IMR-90 (cell line): ENCODE measurements at regions not wholly inside any gene's neighbourhood (a gene's known extent, or its start where the extent isn't known, plus 50 kb on each side); places are given as distances from the start of the nearest gene placed in this dataset.

Experiments used
- ATAC-seq: fragments of 200-7000 bp; cut with Tn5 transposase; 2 replicates; pipeline ENCODE4 v1.9.1; 2020; ENCODE audit warnings: low read depth, mild to moderate bottlenecking, moderate library complexity
- BruUV-seq: library from RNA; stranded (reverse); fragments of 400-500 nt; replicated peaks from 2 replicates; lab custom pipeline; 2021; lab: Mats Ljungman, UMichigan
- CTCF ChIA-PET: fragments of 300-600 bp; formaldehyde crosslinking; extraction: SDS; loops from one replicate; lab custom pipeline; 2021; ENCODE audit warnings: antibody characterized with exemption; lab: Yijun Ruan, JAX
- POLR2A ChIA-PET: fragments of 300-600 bp; sonication (Branson Sonifier 250); formaldehyde crosslinking; loops from one replicate; lab custom pipeline; 2022; ENCODE audit warnings: antibody characterized with exemption; ENCODE audit not compliant: unreplicated experiment; lab: Charles Lee
- DNase-seq: peaks from one replicate; pipeline ENCODE4 v3.0.0; 2013
- H2AFZ ChIP-seq: replicated peaks from 2 replicates; pipeline ENCODE3; 2013; ENCODE audit warnings: low read length, mild to moderate bottlenecking; ENCODE audit not compliant: poor library complexity
- H2AK5ac ChIP-seq: 2 replicates; pipeline ENCODE4 v1.6.1; 2013; ENCODE audit warnings: low read depth, low read length, inconsistent platforms
- H2AK9ac ChIP-seq: replicated peaks from 2 replicates; pipeline ENCODE3; 2013; ENCODE audit warnings: mild to moderate bottlenecking, low read depth, low read length, moderate library complexity; ENCODE audit not compliant: poor library complexity
- H2BK120ac ChIP-seq: 2 replicates; pipeline ENCODE4 v1.6.1; 2013; ENCODE audit warnings: low read depth, low read length, inconsistent platforms
- H2BK15ac ChIP-seq: 3 replicates; pipeline ENCODE4 v1.6.1; 2013; ENCODE audit warnings: low read depth, low read length, inconsistent platforms
- H2BK20ac ChIP-seq: 2 replicates; pipeline ENCODE4 v1.6.1; 2013; ENCODE audit warnings: low read depth, mild to moderate bottlenecking, inconsistent platforms, low read length, moderate library complexity
- H2BK5ac ChIP-seq: 2 replicates; pipeline ENCODE4 v1.6.1; 2013; ENCODE audit warnings: mild to moderate bottlenecking, low read depth, low read length, inconsistent platforms; ENCODE audit not compliant: poor library complexity, severe bottlenecking
- H3K14ac ChIP-seq: replicated peaks from 2 replicates; pipeline ENCODE4 v1.6.1; 2013; ENCODE audit warnings: low read depth, low read length, inconsistent platforms
- H3K18ac ChIP-seq: 2 replicates; pipeline ENCODE4 v1.6.1; 2013; ENCODE audit warnings: low read depth, low read length, control low read depth
- H3K23ac ChIP-seq: 2 replicates; pipeline ENCODE4 v1.6.1; 2013; ENCODE audit warnings: low read depth, low read length, inconsistent platforms
- H3K27ac ChIP-seq: 2 replicates; pipeline ENCODE4 v1.5.1; 2013; ENCODE audit warnings: mild to moderate bottlenecking, control low read depth, low read length; ENCODE audit not compliant: insufficient read depth
- H3K27me3 ChIP-seq: 2 replicates; pipeline ENCODE4 v1.6.1; 2013; ENCODE audit warnings: low read length; ENCODE audit not compliant: control insufficient read depth, insufficient read depth
- H3K36me3 ChIP-seq: 2 replicates; pipeline ENCODE4 v1.6.1; 2013; ENCODE audit warnings: low read length, mixed read lengths; ENCODE audit not compliant: control insufficient read depth, insufficient read depth
- H3K4ac ChIP-seq: 2 replicates; pipeline ENCODE4 v1.6.1; 2013; ENCODE audit warnings: low read depth, low read length, inconsistent platforms
- H3K4me1 ChIP-seq: 2 replicates; pipeline ENCODE4 v1.6.1; 2013; ENCODE audit warnings: low read length, mixed read lengths; ENCODE audit not compliant: control insufficient read depth, insufficient read depth
- H3K4me2 ChIP-seq: 2 replicates; pipeline ENCODE4 v1.6.1; 2013; ENCODE audit warnings: low read depth, mild to moderate bottlenecking, control low read depth, low read length, moderate library complexity
- H3K4me3 ChIP-seq: 2 replicates; pipeline ENCODE4 v1.5.1; 2013; ENCODE audit warnings: low read depth, mild to moderate bottlenecking, control low read depth, low read length, moderate library complexity; ENCODE audit not compliant: insufficient read depth
- H3K56ac ChIP-seq: 2 replicates; pipeline ENCODE4 v1.6.1; 2013; ENCODE audit warnings: low read length, inconsistent platforms; ENCODE audit not compliant: insufficient read depth; ENCODE audit errors: extremely low read depth
- H3K79me1 ChIP-seq, 2 experiments: 2 replicates each; pipeline ENCODE4 v1.6.1; 2013; ENCODE audit warnings: low read length in 2 of 2, inconsistent platforms in 1 of 2, low read depth in 1 of 2
- H3K9ac ChIP-seq: 2 replicates; pipeline ENCODE4 v1.6.1; 2013; ENCODE audit warnings: low read depth, low read length, control low read depth
- H3K9me1 ChIP-seq: 2 replicates; pipeline ENCODE4 v1.6.1; 2013; ENCODE audit warnings: low read length, inconsistent platforms; ENCODE audit not compliant: insufficient read depth
- H3K9me3 ChIP-seq: 2 replicates; pipeline ENCODE4 v1.6.1; 2013; ENCODE audit warnings: low read length; ENCODE audit not compliant: control insufficient read depth, insufficient read depth
- H4K20me1 ChIP-seq: 2 replicates; pipeline ENCODE4 v1.6.1; 2013; ENCODE audit warnings: low read length, inconsistent platforms; ENCODE audit not compliant: insufficient read depth
- H4K5ac ChIP-seq: 2 replicates; pipeline ENCODE4 v1.6.1; 2013; ENCODE audit warnings: mild to moderate bottlenecking, low read depth, low read length, control low read depth
- H4K8ac ChIP-seq, 2 experiments: 2 replicates each; pipeline ENCODE4 v1.6.1; 2013; ENCODE audit warnings: low read depth in 2 of 2, low read length in 2 of 2, control low read depth in 1 of 2, inconsistent platforms in 1 of 2
- H4K91ac ChIP-seq: 2 replicates; pipeline ENCODE4 v1.6.1; 2013; ENCODE audit warnings: low read depth, low read length, inconsistent platforms; ENCODE audit not compliant: insufficient read depth
- BHLHE40 ChIP-seq: fragments of 150-350 bp; IDR thresholded peaks from 2 replicates; pipeline ENCODE4 v1.6.1; 2016; ENCODE audit warnings: mild to moderate bottlenecking, low read depth, low read length
- CEBPB ChIP-seq: IDR thresholded peaks from 2 replicates; pipeline ENCODE4 v1.6.1; 2012; ENCODE audit warnings: low read depth, low read length, improper control_type of control experiment
- CHD1 ChIP-seq: IDR thresholded peaks from 2 replicates; pipeline ENCODE4 v1.6.1; 2012; ENCODE audit warnings: low read depth, low read length, improper control_type of control experiment
- FOS ChIP-seq: fragments of 150-350 bp; IDR thresholded peaks from 2 replicates; pipeline ENCODE4 v1.6.1; 2016; ENCODE audit warnings: low read depth, low read length
- MAFK ChIP-seq: IDR thresholded peaks from 2 replicates; pipeline ENCODE4 v1.6.1; 2012; ENCODE audit warnings: low read depth, low read length, improper control_type of control experiment
- MAZ ChIP-seq: IDR thresholded peaks from 2 replicates; pipeline ENCODE4 v1.6.1; 2012; ENCODE audit warnings: low read depth, mild to moderate bottlenecking, low read length, improper control_type of control experiment, moderate library complexity, borderline replicate concordance
- MXI1 ChIP-seq: IDR thresholded peaks from 2 replicates; pipeline ENCODE4 v1.6.1; 2012; ENCODE audit warnings: low read depth, mild to moderate bottlenecking, low read length, moderate library complexity, borderline replicate concordance
- NFE2L2 ChIP-seq: fragments of 150-350 bp; IDR thresholded peaks from 2 replicates; pipeline ENCODE4 v1.6.1; 2016; ENCODE audit warnings: low read depth, mild to moderate bottlenecking, low read length
- POLR2A ChIP-seq: IDR thresholded peaks from 2 replicates; pipeline ENCODE4 v1.6.1; 2012; ENCODE audit warnings: mild to moderate bottlenecking, low read depth, low read length
- RAD21 ChIP-seq: IDR thresholded peaks from 2 replicates; pipeline ENCODE4 v1.6.1; 2012; ENCODE audit warnings: low read length, improper control_type of control experiment
- RCOR1 ChIP-seq: IDR thresholded peaks from 2 replicates; pipeline ENCODE4 v1.6.1; 2012; ENCODE audit warnings: mild to moderate bottlenecking, low read length, improper control_type of control experiment; ENCODE audit not compliant: insufficient replicate concordance
- RFX5 ChIP-seq: IDR thresholded peaks from 2 replicates; pipeline ENCODE4 v1.8.0; 2012; ENCODE audit warnings: low read depth, mild to moderate bottlenecking, low read length, moderate library complexity
- SMC3 ChIP-seq: fragments of 150-350 bp; IDR thresholded peaks from 2 replicates; pipeline ENCODE4 v1.6.1; 2016; ENCODE audit warnings: low read depth, mild to moderate bottlenecking, antibody characterized with exemption, low read length, moderate library complexity
- WGBS, 2 experiments: methylation state at CpG; one replicate each; pipeline versions ENCODE4 v1.1.5 to v1.1.7; 2013; ENCODE audit warnings: missing lambda C conversion rate in 2 of 2; ENCODE audit not compliant: insufficient read length in 1 of 2; ENCODE audit errors: extremely low coverage in 2 of 2; 5-methylcytosine and 5-hydroxymethylcytosine counted together
- dilution Hi-C: fragments of 300-500 bp; cut with HindIII; formaldehyde crosslinking; loops from one replicate; pipeline ENCODE4 v1.14.3; 2018; ENCODE audit warnings: low sequenced_read_pairs; ENCODE audit not compliant: unreplicated experiment
- in situ Hi-C: fragments of 300-500 bp; cut with MboI; formaldehyde crosslinking; loops from 3 replicates; pipeline ENCODE4 v1.14.3; 2019; ENCODE audit warnings: low sequenced_read_pairs, inconsistent platforms, mixed read lengths
- intact Hi-C: fragments of 100-400 bp; cut with micrococcal nuclease; formaldehyde crosslinking; loops from 2 replicates; pipeline ENCODE4 v1.10.0; 2022
- TF ChIP-seq, protein P1 (sequence below): fragments of 150-350 bp; IDR thresholded peaks from 2 replicates; pipeline ENCODE4 v1.6.1; 2016; ENCODE audit warnings: low read depth, mild to moderate bottlenecking, low read length, moderate library complexity, borderline replicate concordance
- TF ChIP-seq, protein P2 (sequence below): conservative IDR thresholded peaks from 2 replicates; pipeline ENCODE4 v1.5.1; 2012; ENCODE audit warnings: mild to moderate bottlenecking, low read depth, low read length, improper control_type of control experiment
- TF ChIP-seq, protein P3 (sequence below): fragments of 150-350 bp; IDR thresholded peaks from 2 replicates; pipeline ENCODE4 v1.6.1; 2017; ENCODE audit warnings: mild to moderate bottlenecking, antibody characterized with exemption, low read length, low read depth

DNA sequence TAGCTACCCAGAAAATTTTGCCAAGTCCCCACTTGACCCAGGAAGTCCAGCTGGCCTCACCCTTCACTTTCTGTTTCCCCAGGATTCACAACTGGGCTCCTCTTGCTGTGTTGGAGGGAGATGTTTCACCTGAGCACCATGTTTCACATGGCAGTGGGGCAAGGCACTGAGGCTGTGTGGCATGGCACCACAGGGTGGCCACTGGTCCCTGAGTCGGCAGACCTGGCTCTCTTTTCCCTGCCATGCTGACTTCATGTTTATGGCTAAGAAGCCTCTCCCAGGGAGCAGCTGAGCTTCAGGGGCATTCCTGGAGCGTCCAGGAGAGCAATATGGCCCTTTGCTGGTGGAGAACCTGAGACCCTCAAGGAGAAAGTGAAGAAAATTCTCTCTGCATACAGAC is 266.9 kb downstream of the RPS24 start:
- in situ Hi-C loops (loop anchor here (10.0 kb wide), 1 partner anchor 256 kb away; no protein-coding TSS in a partner anchor), intact Hi-C loops (loop anchor here (5.0 to 10.0 kb wide), 3 partner anchors 88 to 674 kb away; no protein-coding TSS in a partner anchor), dilution Hi-C loops (no loop called here)
- Histone ChIP-seq H3K18ac (no peak overlapping the region), H3K4me1 (peaks cover 3% of the 10 kb centered on the region; the same call in 1 of the 2 replicates), H3K23ac (no peak overlapping the region), H3K4ac (no peak overlapping the region), H3K36me3 (no peaks in the 10 kb centered on the region), H3K56ac (no peak overlapping the region), H3K9me3 (no peaks in the 10 kb centered on the region; the same call in 1 of the 2 replicates), H2AFZ (no peak overlapping the region), H3K4me3 (no peak overlapping the region), H3K27me3 (0 out of 2 replicates have a peak, but pooled peaks cover under 1% of the 10 kb centered on the region), H2BK20ac (no peak overlapping the region), H2BK15ac (no peak overlapping the region), H2BK120ac (no peak overlapping the region), H2BK5ac (no peak overlapping the region), H3K4me2 (no peak overlapping the region), H2AK9ac (no peak overlapping the region), H4K20me1 (no peaks in the 10 kb centered on the region; the same call in 1 of the 2 replicates), H2AK5ac (no peak overlapping the region), H4K5ac (no peak overlapping the region), H3K79me1 (no peaks in the 10 kb centered on the region), H3K14ac (no peak overlapping the region), H4K8ac (no peak overlapping the region), H4K91ac (no peak overlapping the region), H3K9me1 (peaks cover 10% of the 10 kb centered on the region), H3K9ac (no peak overlapping the region), H3K27ac (no peak overlapping the region)
- POLR2A ChIA-PET = no interaction called here
- DNase-seq = no peak
- CTCF ChIA-PET = interaction anchor here (0.8 kb wide), 1 partner anchor 9 kb away, joined by 3 read pairs; no protein-coding TSS in a partner anchor
- 100% methylated on average over 1 of the region's 2 CpGs; no CpG with 5 or more reads in 1 of the 2 experiments for WGBS, 2 experiments
- ATAC-seq = no peak
- TF ChIP-seq MAZ = no peak
- no peak for TF ChIP-seq CEBPB
- TF ChIP-seq, protein P1, sequence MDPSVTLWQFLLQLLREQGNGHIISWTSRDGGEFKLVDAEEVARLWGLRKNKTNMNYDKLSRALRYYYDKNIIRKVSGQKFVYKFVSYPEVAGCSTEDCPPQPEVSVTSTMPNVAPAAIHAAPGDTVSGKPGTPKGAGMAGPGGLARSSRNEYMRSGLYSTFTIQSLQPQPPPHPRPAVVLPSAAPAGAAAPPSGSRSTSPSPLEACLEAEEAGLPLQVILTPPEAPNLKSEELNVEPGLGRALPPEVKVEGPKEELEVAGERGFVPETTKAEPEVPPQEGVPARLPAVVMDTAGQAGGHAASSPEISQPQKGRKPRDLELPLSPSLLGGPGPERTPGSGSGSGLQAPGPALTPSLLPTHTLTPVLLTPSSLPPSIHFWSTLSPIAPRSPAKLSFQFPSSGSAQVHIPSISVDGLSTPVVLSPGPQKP = no peak
- TF ChIP-seq NFE2L2 = no peak
- no peak for TF ChIP-seq POLR2A
- TF ChIP-seq RAD21 = no peak
- TF ChIP-seq RCOR1 = no peak
- TF ChIP-seq MAFK = no peak
- no peak for TF ChIP-seq FOS
- TF ChIP-seq, protein P2, sequence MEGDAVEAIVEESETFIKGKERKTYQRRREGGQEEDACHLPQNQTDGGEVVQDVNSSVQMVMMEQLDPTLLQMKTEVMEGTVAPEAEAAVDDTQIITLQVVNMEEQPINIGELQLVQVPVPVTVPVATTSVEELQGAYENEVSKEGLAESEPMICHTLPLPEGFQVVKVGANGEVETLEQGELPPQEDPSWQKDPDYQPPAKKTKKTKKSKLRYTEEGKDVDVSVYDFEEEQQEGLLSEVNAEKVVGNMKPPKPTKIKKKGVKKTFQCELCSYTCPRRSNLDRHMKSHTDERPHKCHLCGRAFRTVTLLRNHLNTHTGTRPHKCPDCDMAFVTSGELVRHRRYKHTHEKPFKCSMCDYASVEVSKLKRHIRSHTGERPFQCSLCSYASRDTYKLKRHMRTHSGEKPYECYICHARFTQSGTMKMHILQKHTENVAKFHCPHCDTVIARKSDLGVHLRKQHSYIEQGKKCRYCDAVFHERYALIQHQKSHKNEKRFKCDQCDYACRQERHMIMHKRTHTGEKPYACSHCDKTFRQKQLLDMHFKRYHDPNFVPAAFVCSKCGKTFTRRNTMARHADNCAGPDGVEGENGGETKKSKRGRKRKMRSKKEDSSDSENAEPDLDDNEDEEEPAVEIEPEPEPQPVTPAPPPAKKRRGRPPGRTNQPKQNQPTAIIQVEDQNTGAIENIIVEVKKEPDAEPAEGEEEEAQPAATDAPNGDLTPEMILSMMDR = no peak
- TF ChIP-seq CHD1 = no peak
- TF ChIP-seq, protein P3, sequence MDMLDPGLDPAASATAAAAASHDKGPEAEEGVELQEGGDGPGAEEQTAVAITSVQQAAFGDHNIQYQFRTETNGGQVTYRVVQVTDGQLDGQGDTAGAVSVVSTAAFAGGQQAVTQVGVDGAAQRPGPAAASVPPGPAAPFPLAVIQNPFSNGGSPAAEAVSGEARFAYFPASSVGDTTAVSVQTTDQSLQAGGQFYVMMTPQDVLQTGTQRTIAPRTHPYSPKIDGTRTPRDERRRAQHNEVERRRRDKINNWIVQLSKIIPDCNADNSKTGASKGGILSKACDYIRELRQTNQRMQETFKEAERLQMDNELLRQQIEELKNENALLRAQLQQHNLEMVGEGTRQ = no peak
- no peak for TF ChIP-seq RFX5
- TF ChIP-seq BHLHE40 = no peak
- no peak for TF ChIP-seq SMC3
- TF ChIP-seq MXI1 = no peak
- BruUV-seq = no TSS peak
